ENCODE measurements at regions not wholly inside any gene's neighbourhood (a gene's known extent, or its start where the extent isn't known, plus 50 kb on each side); places are given as distances from the start of the nearest gene placed in this dataset.
"Not testable (repeated sequence)": the region's sequence is repeated elsewhere in the genome, so short reads cannot be mapped to it uniquely, and the experiment has no call there.

DNA sequence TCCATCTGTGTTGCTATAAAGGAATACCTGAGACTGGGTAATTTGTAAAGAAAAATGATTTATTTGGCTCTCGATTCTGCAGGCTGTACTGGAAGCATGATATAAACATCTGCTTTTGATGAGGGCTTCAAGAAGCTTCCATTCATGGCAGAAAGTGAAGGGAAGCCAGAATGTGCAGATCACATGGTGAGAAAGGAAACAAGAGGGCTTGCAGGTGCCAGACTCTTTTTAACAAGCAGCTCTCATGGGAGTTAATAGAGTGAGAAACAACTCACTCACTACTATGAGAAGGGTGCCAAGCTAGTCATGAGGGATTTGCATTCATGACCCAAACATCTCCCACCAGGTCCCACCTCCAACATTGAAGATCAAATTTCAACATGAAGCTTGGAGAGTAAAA lies 247.2 kb downstream of the ZIC4 start:
- CTCF ChIA-PET = no interaction called here
- DNase-seq (ENCODE audit: extremely low spot score) = no peak
- no peak for TF ChIP-seq LEF1 (IDR thresholded peaks at IDR 0.05; ENCODE audit: borderline replicate concordance)
- POLR2A ChIA-PET = no interaction called here

- POLR2A ChIA-PET = no interaction called here
- no peak for DNase-seq (ENCODE audit: extremely low spot score)
- CTCF ChIA-PET = interaction anchor here (0.9 kb wide), 1 partner anchor 9 kb away, joined by 3 read pairs; no protein-coding TSS in a partner anchor
- no peak for TF ChIP-seq BHLHE40 (IDR thresholded peaks at IDR 0.05; ENCODE audit: borderline replicate concordance)
- TF ChIP-seq HDGF (IDR thresholded peaks at IDR 0.05; ENCODE audit: borderline replicate concordance) = no peak
- TF ChIP-seq LEF1 (IDR thresholded peaks at IDR 0.05; ENCODE audit: borderline replicate concordance) = no peak
- no peak for TF ChIP-seq L3MBTL2 (conservative IDR thresholded peaks at IDR 0.05)
- TF ChIP-seq SP1 (IDR thresholded peaks at IDR 0.05) = no peak
- TF ChIP-seq NFRKB (IDR thresholded peaks at IDR 0.05) = no peak
- no peak for TF ChIP-seq ELF4 (IDR thresholded peaks at IDR 0.05)
- TF ChIP-seq, protein P1, sequence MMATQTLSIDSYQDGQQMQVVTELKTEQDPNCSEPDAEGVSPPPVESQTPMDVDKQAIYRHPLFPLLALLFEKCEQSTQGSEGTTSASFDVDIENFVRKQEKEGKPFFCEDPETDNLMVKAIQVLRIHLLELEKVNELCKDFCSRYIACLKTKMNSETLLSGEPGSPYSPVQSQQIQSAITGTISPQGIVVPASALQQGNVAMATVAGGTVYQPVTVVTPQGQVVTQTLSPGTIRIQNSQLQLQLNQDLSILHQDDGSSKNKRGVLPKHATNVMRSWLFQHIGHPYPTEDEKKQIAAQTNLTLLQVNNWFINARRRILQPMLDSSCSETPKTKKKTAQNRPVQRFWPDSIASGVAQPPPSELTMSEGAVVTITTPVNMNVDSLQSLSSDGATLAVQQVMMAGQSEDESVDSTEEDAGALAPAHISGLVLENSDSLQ (IDR thresholded peaks at IDR 0.05) = no peak
- TF ChIP-seq FOXA1 (IDR thresholded peaks at IDR 0.05) = no peak
- no peak for TF ChIP-seq ARNT (IDR thresholded peaks at IDR 0.05)
- no peak for TF ChIP-seq SUZ12 (IDR thresholded peaks at IDR 0.05)
- TF ChIP-seq ZNF384 (IDR thresholded peaks at IDR 0.05) = no peak
- no peak for TF ChIP-seq CTBP1 (IDR thresholded peaks at IDR 0.05; ENCODE audit: borderline replicate concordance)
Observed at GRCh38 chr3:147157631-147158030, 248.7 kb downstream of the ZIC4 start.

GRCh38 chr3:147154988-147155387 lies 251.4 kb downstream of the ZIC4 start:
- CTCF ChIA-PET = not testable (repeated sequence)

DNA sequence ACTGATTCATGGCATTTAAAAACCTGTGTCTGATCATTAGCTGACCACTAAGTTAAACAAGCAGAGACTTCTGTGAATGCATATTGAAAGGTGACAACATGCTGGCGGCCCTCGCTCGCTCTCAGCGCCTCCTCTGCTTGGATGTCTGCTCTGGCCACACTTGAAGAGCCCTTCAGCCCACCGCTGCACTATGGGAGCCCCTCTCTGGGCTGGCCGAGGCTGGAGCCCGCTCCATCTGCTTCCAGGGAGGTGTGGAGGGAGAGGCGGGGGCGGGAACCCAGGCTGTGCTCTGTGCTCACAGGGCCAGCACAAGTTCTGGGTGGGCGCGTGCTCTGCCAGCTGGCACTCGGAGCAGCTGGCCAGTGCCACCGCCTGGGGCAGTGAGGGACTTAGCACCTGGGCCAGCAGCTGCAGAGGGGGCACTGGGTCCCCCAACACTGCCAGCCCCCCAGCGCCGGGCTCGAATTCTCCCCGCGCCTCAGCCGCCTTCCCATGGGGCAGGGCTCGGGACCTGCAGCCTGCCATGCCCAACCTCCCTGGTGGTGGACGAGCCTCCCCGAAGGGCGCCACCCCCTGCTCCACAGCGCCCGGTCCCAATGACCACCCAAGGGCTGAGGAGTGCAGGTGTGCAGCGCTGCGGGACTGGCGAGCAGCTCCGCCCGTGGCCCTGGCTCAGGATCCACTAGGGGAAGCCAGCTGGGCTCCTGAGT lies 252.4 kb downstream of the ZIC4 start:
- no peak for DNase-seq (ENCODE audit: extremely low spot score)
- CTCF ChIA-PET = no interaction called here
- TF ChIP-seq SP1 (IDR thresholded peaks at IDR 0.05) (no peak), ZNF384 (IDR thresholded peaks at IDR 0.05) (no peak), ELF4 (IDR thresholded peaks at IDR 0.05) (no peak), BHLHE40 (IDR thresholded peaks at IDR 0.05; ENCODE audit: borderline replicate concordance) (no peak), TARDBP (IDR thresholded peaks at IDR 0.05) (no peak), FOXM1 (IDR thresholded peaks at IDR 0.05; ENCODE audit: borderline replicate concordance) (no peak), ARNT (IDR thresholded peaks at IDR 0.05) (no peak), HDGF (IDR thresholded peaks at IDR 0.05; ENCODE audit: borderline replicate concordance) (no peak), LEF1 (IDR thresholded peaks at IDR 0.05; ENCODE audit: borderline replicate concordance) (no peak), CTBP1 (IDR thresholded peaks at IDR 0.05; ENCODE audit: borderline replicate concordance) (no peak), NFRKB (IDR thresholded peaks at IDR 0.05) (no peak), L3MBTL2 (conservative IDR thresholded peaks at IDR 0.05) (no peak), SUZ12 (IDR thresholded peaks at IDR 0.05) (no peak), FOXA1 (IDR thresholded peaks at IDR 0.05) (no peak), FOXK2 (IDR thresholded peaks at IDR 0.05) (no peak)
- TF ChIP-seq, protein P1 (IDR thresholded peaks at IDR 0.05) = no peak
- POLR2A ChIA-PET = no interaction called here

More at GRCh38 chr3:147154988-147155387, 251.4 kb downstream of the ZIC4 start:
- DNase-seq (ENCODE audit: extremely low spot score); POLR2A ChIA-PET: not testable (repeated sequence)

DNA sequence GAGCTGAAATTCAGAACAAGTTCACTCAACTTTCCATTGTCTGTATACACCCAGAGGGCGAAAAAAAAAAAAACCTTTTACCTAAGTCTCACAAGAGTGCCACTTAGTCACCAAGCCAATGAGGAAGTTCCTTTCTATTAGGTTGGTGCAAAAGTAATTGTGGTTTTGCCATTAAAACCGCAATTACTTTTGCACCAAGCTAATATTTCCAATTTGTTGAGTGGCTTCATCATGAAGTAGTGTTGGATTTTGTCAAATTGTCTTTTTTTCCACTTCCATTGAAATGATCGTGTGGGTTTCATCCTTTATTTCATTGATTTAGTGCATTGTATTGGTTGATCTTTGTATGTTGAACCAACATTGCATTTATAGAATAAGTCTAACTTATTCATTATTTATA lies 253.9 kb downstream of the ZIC4 start:
- POLR2A ChIA-PET = no interaction called here
- CTCF ChIA-PET = no interaction called here
- DNase-seq (ENCODE audit: extremely low spot score) = no peak
- TF ChIP-seq NFRKB (IDR thresholded peaks at IDR 0.05) = no peak
- peak; percentile 67; the same call in 1 of the 2 replicates for TF ChIP-seq ELF4 (IDR thresholded peaks at IDR 0.05)

- ChIA-PET CTCF (no interaction called here), POLR2A (no interaction called here)
- DNase-seq (ENCODE audit: extremely low spot score) = no peak
- TF ChIP-seq FOXA1 (IDR thresholded peaks at IDR 0.05) = no peak
- TF ChIP-seq FOXM1 (IDR thresholded peaks at IDR 0.05; ENCODE audit: borderline replicate concordance) = no peak
- no peak for TF ChIP-seq TARDBP (IDR thresholded peaks at IDR 0.05)
- TF ChIP-seq HDGF (IDR thresholded peaks at IDR 0.05; ENCODE audit: borderline replicate concordance) = no peak
- no peak for TF ChIP-seq CTBP1 (IDR thresholded peaks at IDR 0.05; ENCODE audit: borderline replicate concordance)
- no peak for TF ChIP-seq FOXK2 (IDR thresholded peaks at IDR 0.05)
- no peak for TF ChIP-seq ARNT (IDR thresholded peaks at IDR 0.05)
- no peak for TF ChIP-seq NFRKB (IDR thresholded peaks at IDR 0.05)
- TF ChIP-seq, protein P1 (IDR thresholded peaks at IDR 0.05) = no peak
- TF ChIP-seq ZNF384 (IDR thresholded peaks at IDR 0.05) = no peak
- TF ChIP-seq LEF1 (IDR thresholded peaks at IDR 0.05; ENCODE audit: borderline replicate concordance) = no peak
- TF ChIP-seq ELF4 (IDR thresholded peaks at IDR 0.05) = no peak
- TF ChIP-seq SP1 (IDR thresholded peaks at IDR 0.05) = no peak
- TF ChIP-seq SUZ12 (IDR thresholded peaks at IDR 0.05) = no peak
- TF ChIP-seq BHLHE40 (IDR thresholded peaks at IDR 0.05; ENCODE audit: borderline replicate concordance) = no peak
- TF ChIP-seq L3MBTL2 (conservative IDR thresholded peaks at IDR 0.05) = no peak
Observed at GRCh38 chr3:147141516-147142288, 264.6 kb downstream of the ZIC4 start.

Measured in HEK293T (cell line).